Epithelial cell of proximal tubule (primary cell): ENCODE measurements at regions not wholly inside any gene's neighbourhood (a gene's known extent, or its start where the extent isn't known, plus 50 kb on each side); places are given as distances from the start of the nearest gene placed in this dataset.

Source experiments
- DNase-seq: peaks from one replicate; pipeline ENCODE4 v3.0.0-alpha.2; 2011; ENCODE audit warnings: low read depth
- H3K4me3 ChIP-seq: 2 replicates; pipeline ENCODE4 v1.5.1; 2011; ENCODE audit warnings: low read depth, mild to moderate bottlenecking, low read length
- TF ChIP-seq, protein P1 (sequence below): conservative IDR thresholded peaks from 2 replicates; pipeline ENCODE4 v1.5.1; 2012; ENCODE audit warnings: low read depth, mild to moderate bottlenecking, low read length

GRCh38 chr5:27814983-27815382, 776.6 kb upstream of the CDH9 start:
- TF ChIP-seq, protein P1, sequence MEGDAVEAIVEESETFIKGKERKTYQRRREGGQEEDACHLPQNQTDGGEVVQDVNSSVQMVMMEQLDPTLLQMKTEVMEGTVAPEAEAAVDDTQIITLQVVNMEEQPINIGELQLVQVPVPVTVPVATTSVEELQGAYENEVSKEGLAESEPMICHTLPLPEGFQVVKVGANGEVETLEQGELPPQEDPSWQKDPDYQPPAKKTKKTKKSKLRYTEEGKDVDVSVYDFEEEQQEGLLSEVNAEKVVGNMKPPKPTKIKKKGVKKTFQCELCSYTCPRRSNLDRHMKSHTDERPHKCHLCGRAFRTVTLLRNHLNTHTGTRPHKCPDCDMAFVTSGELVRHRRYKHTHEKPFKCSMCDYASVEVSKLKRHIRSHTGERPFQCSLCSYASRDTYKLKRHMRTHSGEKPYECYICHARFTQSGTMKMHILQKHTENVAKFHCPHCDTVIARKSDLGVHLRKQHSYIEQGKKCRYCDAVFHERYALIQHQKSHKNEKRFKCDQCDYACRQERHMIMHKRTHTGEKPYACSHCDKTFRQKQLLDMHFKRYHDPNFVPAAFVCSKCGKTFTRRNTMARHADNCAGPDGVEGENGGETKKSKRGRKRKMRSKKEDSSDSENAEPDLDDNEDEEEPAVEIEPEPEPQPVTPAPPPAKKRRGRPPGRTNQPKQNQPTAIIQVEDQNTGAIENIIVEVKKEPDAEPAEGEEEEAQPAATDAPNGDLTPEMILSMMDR, result no peak
- DNase-seq, result no peak
- no peak overlapping the region for H3K4me3 ChIP-seq

DNA sequence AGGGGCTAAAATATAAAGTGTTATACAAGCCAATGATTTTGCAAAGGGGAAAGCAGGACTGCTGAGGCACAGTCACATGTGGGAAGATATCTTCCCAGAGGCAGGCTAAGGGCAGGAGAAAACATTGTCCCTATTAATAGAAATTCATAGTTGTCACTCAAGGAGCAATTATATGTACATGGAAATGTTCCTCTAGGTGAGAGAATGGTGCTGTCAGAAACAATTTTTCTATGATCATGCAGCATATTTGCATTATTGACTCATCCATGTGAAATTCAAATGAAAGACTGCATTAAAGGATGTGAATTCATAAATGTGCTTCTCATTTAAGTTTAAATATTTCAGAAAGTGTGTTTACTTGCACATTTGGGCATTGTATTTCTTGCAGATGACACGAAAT, 775.9 kb upstream of the CDH9 start:
- H3K4me3 ChIP-seq, result no peak overlapping the region
- no peak for DNase-seq
- TF ChIP-seq, protein P1, result no peak

- no peak for DNase-seq
- H3K4me3 ChIP-seq, result no peak overlapping the region
- TF ChIP-seq, protein P1, result no peak
These were observed 772.1 kb upstream of the CDH9 start for GRCh38 chr5:27810458-27810857.

DNA sequence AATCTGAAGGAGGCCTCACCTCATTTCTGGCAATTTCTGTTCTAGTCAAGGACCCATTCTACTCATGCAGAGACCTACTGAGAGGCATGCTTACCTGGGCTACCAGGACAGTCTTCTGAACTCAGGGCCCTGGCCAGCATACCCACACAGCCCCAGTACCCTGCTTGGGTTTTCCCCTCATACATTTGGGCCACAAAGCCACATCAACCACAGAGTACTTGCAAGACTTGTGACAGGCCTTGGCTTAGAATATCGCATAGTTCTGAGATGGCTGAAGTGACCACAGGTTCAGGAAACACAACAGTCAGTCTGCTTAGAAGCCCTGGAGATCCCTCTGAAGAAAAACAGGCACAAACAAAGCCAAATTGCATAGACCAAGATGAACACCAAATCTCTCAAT, 758.8 kb upstream of the CDH9 start:
- TF ChIP-seq, protein P1, result no peak
- H3K4me3 ChIP-seq, result no peak overlapping the region
- DNase-seq, result no peak

- TF ChIP-seq, protein P1, result no peak
- no peak for DNase-seq
- no peak overlapping the region for H3K4me3 ChIP-seq
These were observed 749.8 kb upstream of the CDH9 start for GRCh38 chr5:27788184-27788583.

DNA sequence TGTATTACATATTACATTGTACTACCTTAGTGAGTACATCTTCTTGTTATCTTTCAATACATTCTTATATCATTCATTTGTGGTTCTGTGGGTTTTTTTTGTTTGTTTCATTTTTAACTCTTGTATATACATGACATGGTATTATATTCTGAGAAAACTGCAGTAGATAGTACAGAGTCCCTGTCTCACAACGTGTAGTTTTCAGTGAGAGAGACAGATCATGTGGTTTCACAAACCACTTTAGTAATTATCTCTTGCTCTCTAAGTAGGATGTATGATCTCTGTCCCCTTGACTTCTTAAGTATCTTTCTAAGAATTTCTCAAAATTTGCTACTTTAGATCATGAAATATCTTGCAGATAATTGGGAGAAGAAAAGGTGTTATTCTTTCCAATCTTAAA, 745.9 kb upstream of the CDH9 start:
- TF ChIP-seq, protein P1, result no peak
- H3K4me3 ChIP-seq, result no peak overlapping the region
- no peak for DNase-seq

- no peak overlapping the region for H3K4me3 ChIP-seq
- no peak for DNase-seq
- TF ChIP-seq, protein P1, result no peak
These were observed 739.7 kb upstream of the CDH9 start for GRCh38 chr5:27778121-27778520.
